Liver (tissue), 8 donors: ENCODE measurements at regions not wholly inside any gene's neighbourhood (a gene's known extent, or its start where the extent isn't known, plus 50 kb on each side); places are given as distances from the start of the nearest gene placed in this dataset.

Experiments used
- DNase-seq: peaks from one replicate; pipeline ENCODE4 v3.0.0-alpha.2; 2017; ENCODE audit warnings: low spot score
- H3K27ac ChIP-seq, 2 donors: one replicate each; pipeline ENCODE4 v1.7.0; 2013; ENCODE audit warnings: inconsistent platforms in 2 of 2, low read length in 2 of 2, control low read depth in 1 of 2, low read depth in 1 of 2, mild to moderate bottlenecking in 1 of 2
- H3K27me3 ChIP-seq, 4 donors: one replicate each; pipeline versions ENCODE4 v1.6.1 to v1.7.0; 2013; ENCODE audit warnings: low read length in 3 of 4, inconsistent platforms in 1 of 4, mild to moderate bottlenecking in 1 of 4, moderate library complexity in 1 of 4; ENCODE audit not compliant: control insufficient read depth in 4 of 4, insufficient read depth in 4 of 4
- H3K36me3 ChIP-seq, 4 donors: one replicate each; pipeline versions ENCODE4 v1.6.1 to v1.7.0; 2013; ENCODE audit warnings: low read length in 3 of 4, mild to moderate bottlenecking in 3 of 4, low read depth in 1 of 4, moderate library complexity in 1 of 4; ENCODE audit not compliant: control insufficient read depth in 4 of 4, insufficient read depth in 3 of 4
- H3K4me1 ChIP-seq, 4 donors: one replicate each; pipeline versions ENCODE4 v1.6.1 to v1.7.0; 2013; ENCODE audit warnings: low read length in 3 of 4, mild to moderate bottlenecking in 3 of 4, moderate library complexity in 1 of 4; ENCODE audit not compliant: control insufficient read depth in 4 of 4, insufficient read depth in 4 of 4
- H3K4me3 ChIP-seq, 3 donors: one replicate each; pipeline versions ENCODE4 v1.6.1 to v1.7.0; 2013; ENCODE audit warnings: low read length in 3 of 3, control low read depth in 1 of 3, low read depth in 1 of 3, mild to moderate bottlenecking in 1 of 3
- H3K9ac ChIP-seq, 2 donors: one replicate each; pipeline ENCODE4 v1.7.0; 2013; ENCODE audit warnings: low read length in 2 of 2, mild to moderate bottlenecking in 2 of 2, moderate library complexity in 2 of 2, control low read depth in 1 of 2, low read depth in 1 of 2
- H3K9me3 ChIP-seq, 4 donors: one replicate each; pipeline versions ENCODE4 v1.6.1 to v1.7.0; 2013; ENCODE audit warnings: low read length in 3 of 4; ENCODE audit not compliant: control insufficient read depth in 4 of 4
- EGR1 ChIP-seq, 2 donors: IDR thresholded peaks; 2 replicates each; pipeline ENCODE4 v1.6.1; 2016 to 2018; ENCODE audit warnings: antibody characterized with exemption in 2 of 2, low read depth in 2 of 2
- FOXA1 ChIP-seq: IDR thresholded peaks from 2 replicates; pipeline ENCODE4 v1.6.1; 2016; ENCODE audit warnings: antibody characterized with exemption
- FOXA2 ChIP-seq: IDR thresholded peaks from 2 replicates; pipeline ENCODE4 v1.6.1; 2016; ENCODE audit warnings: antibody characterized with exemption
- GABPA ChIP-seq, 2 donors: IDR thresholded peaks in 1 of 2; conservative IDR thresholded peaks in 1 of 2; 2 replicates each; pipeline ENCODE4 v1.6.1; 2016; ENCODE audit warnings: antibody characterized with exemption in 2 of 2, mild to moderate bottlenecking in 1 of 2, moderate library complexity in 1 of 2
- HNF4A ChIP-seq, 2 donors: conservative IDR thresholded peaks; 2 replicates each; pipeline ENCODE4 v1.6.1; 2016; ENCODE audit warnings: antibody characterized with exemption in 2 of 2, mild to moderate bottlenecking in 2 of 2
- HNF4G ChIP-seq: IDR thresholded peaks from 2 replicates; pipeline ENCODE4 v1.6.1; 2016; ENCODE audit warnings: antibody characterized with exemption
- JUND ChIP-seq, 2 donors: IDR thresholded peaks; 2 replicates each; pipeline ENCODE4 v1.6.1; 2016; ENCODE audit warnings: antibody characterized with exemption in 2 of 2
- NR2F2 ChIP-seq: IDR thresholded peaks from 2 replicates; pipeline ENCODE4 v1.6.1; 2016; ENCODE audit warnings: antibody characterized with exemption
- RAD21 ChIP-seq, 2 donors: IDR thresholded peaks; 2 replicates each; pipeline ENCODE4 v1.6.1; 2016; ENCODE audit warnings: antibody characterized with exemption in 2 of 2, mild to moderate bottlenecking in 2 of 2
- RXRA ChIP-seq, 2 donors: IDR thresholded peaks; 2 replicates each; pipeline ENCODE4 v1.6.1; 2017 to 2018; ENCODE audit warnings: antibody characterized with exemption in 2 of 2, mild to moderate bottlenecking in 1 of 2
- SP1 ChIP-seq: IDR thresholded peaks from 2 replicates; pipeline ENCODE4 v1.6.1; 2018; ENCODE audit warnings: antibody characterized with exemption, mild to moderate bottlenecking
- TAF1 ChIP-seq: conservative IDR thresholded peaks from 2 replicates; pipeline ENCODE4 v1.6.1; 2016; ENCODE audit warnings: antibody characterized with exemption, mild to moderate bottlenecking
- YY1 ChIP-seq: IDR thresholded peaks from 2 replicates; pipeline ENCODE4 v1.6.1; 2016; ENCODE audit warnings: antibody characterized with exemption, mild to moderate bottlenecking
- WGBS: extraction: QIAGEN DNeasy Blood & Tissue Kit; methylation state at CpG from one replicate; pipeline ENCODE4 v1.1.7; 2013; 5-methylcytosine and 5-hydroxymethylcytosine counted together
- TF ChIP-seq, protein P1 (sequence below): fragments of 150-350 bp; IDR thresholded peaks from 2 replicates; pipeline ENCODE4 v1.5.1; 2017; ENCODE audit warnings: improper control_type of control experiment, low read depth, low read length; ENCODE audit not compliant: missing input control
- TF ChIP-seq, protein P2 (sequence below): IDR thresholded peaks from 2 replicates; pipeline ENCODE4 v1.6.1; 2016; ENCODE audit warnings: antibody characterized with exemption
- TF ChIP-seq, protein P3 (sequence below): IDR thresholded peaks from 2 replicates; pipeline ENCODE4 v1.6.1; 2016; ENCODE audit warnings: antibody characterized with exemption
- TF ChIP-seq, protein P4 (sequence below): IDR thresholded peaks from 2 replicates; pipeline ENCODE4 v1.6.1; 2016; ENCODE audit warnings: antibody characterized with exemption, mild to moderate bottlenecking
- TF ChIP-seq, protein P5 (sequence below): IDR thresholded peaks from 2 replicates; pipeline ENCODE4 v1.6.1; 2016; ENCODE audit warnings: antibody characterized with exemption
- donor health status: healthy.
- donor health status: healthy.
- donor health status: healthy.
- donor health status: healthy.
- donor health status: healthy.

DNA sequence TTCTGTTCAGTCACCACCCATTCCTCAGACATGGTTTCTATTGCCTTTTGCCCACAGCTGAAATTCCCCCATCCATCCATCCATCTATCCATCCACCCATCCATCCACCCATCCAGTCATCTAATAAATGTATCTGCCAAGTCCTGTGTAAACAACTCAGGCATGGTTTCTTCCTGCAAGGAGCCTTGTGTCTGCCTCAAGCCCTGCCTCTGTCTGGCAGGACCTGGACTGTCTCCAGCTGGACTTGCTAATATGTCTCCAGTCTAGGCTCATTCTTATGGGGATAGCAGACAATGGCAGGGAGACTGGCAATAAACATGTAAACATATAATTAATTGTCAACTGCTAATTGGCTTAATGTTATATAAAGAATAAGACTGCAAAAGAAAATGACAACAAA lies 64.7 kb upstream of the AMPD3 start (continued):
- TF ChIP-seq GABPA (IDR thresholded peaks at IDR 0.05 in 1 of 2, conservative IDR thresholded peaks at IDR 0.05 in 1 of 2), result no peak
- no peak for TF ChIP-seq RXRA (IDR thresholded peaks at IDR 0.05)
- TF ChIP-seq JUND (IDR thresholded peaks at IDR 0.05), result no peak
- no peak for TF ChIP-seq EGR1 (IDR thresholded peaks at IDR 0.05; ENCODE audit: low read depth in 2 of 2)
- no peak for TF ChIP-seq FOXA2

DNA sequence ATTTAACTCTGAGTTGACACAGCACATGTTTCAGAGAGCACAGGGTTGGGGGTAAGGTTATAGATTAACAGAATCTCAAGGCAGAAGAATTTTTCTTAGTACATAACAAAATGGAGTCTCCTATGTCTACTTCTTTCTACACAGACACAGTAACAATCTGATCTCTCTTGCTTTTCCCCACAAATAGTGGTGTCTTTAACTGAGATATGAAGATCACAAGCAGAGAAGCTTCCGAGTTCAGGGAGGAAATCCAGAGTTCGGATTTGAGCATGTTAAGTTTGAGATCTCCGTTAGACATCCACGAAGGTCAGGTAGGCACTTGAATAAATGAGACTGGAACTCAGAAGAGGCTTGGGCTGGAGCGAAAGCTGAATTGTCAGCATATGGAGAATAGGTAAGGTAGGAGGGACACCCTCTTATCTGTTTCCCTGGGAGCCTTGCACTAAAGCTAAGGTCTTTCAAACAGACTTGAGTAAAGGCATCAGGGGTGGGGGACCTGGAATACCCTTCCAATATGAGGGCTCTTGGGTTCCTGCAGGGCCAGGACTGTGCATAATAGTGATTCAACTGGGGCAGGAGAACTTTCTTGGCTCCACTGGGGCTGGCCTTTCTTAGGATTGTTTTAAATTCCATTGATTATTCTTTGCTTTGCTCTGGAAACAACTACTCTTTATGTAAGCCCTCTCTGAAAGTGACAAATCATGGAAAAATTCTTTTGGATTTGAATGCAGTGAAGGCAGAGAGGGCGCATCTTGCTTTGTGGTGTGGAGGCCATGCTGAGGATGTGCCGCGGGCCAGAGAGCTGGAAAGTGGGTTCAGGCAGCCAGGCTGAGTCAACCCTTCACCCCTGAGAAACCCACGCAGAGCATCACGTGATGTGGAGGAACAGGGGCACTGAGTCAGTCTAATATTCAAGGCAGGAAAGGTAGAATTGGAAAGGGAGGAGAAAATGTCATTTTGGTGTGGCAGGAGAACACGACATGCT lies 62.7 kb upstream of the AMPD3 start:
- Histone ChIP-seq H3K9ac (no peak overlapping the region), H3K4me3 (no peak overlapping the region), H3K27ac (no peak overlapping the region), H3K27me3 (no peaks in the 10 kb centered on the region), H3K36me3 (no peaks in the 10 kb centered on the region), H3K4me1 (peaks cover 0 to 11% (median 3%) of the 10 kb centered on the region in 4 donors), H3K9me3 (no peaks in the 10 kb centered on the region)
- no peak for TF ChIP-seq SP1
- TF ChIP-seq, protein P1, sequence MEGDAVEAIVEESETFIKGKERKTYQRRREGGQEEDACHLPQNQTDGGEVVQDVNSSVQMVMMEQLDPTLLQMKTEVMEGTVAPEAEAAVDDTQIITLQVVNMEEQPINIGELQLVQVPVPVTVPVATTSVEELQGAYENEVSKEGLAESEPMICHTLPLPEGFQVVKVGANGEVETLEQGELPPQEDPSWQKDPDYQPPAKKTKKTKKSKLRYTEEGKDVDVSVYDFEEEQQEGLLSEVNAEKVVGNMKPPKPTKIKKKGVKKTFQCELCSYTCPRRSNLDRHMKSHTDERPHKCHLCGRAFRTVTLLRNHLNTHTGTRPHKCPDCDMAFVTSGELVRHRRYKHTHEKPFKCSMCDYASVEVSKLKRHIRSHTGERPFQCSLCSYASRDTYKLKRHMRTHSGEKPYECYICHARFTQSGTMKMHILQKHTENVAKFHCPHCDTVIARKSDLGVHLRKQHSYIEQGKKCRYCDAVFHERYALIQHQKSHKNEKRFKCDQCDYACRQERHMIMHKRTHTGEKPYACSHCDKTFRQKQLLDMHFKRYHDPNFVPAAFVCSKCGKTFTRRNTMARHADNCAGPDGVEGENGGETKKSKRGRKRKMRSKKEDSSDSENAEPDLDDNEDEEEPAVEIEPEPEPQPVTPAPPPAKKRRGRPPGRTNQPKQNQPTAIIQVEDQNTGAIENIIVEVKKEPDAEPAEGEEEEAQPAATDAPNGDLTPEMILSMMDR, result no peak
- no peak for TF ChIP-seq EGR1 (IDR thresholded peaks at IDR 0.05; ENCODE audit: low read depth in 2 of 2)
- no peak for TF ChIP-seq TAF1
- TF ChIP-seq, protein P2, sequence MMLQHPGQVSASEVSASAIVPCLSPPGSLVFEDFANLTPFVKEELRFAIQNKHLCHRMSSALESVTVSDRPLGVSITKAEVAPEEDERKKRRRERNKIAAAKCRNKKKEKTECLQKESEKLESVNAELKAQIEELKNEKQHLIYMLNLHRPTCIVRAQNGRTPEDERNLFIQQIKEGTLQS, result no peak
- TF ChIP-seq, protein P3, sequence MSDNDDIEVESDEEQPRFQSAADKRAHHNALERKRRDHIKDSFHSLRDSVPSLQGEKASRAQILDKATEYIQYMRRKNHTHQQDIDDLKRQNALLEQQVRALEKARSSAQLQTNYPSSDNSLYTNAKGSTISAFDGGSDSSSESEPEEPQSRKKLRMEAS, result no peak
- TF ChIP-seq FOXA2, result no peak
- no peak for TF ChIP-seq HNF4G
- no peak for TF ChIP-seq RXRA (IDR thresholded peaks at IDR 0.05)
- TF ChIP-seq RAD21 (IDR thresholded peaks at IDR 0.05), result no peak
- no peak for TF ChIP-seq HNF4A (conservative IDR thresholded peaks at IDR 0.05)
- TF ChIP-seq GABPA (IDR thresholded peaks at IDR 0.05 in 1 of 2, conservative IDR thresholded peaks at IDR 0.05 in 1 of 2), result no peak
- no peak for TF ChIP-seq JUND (IDR thresholded peaks at IDR 0.05)
- TF ChIP-seq, protein P4, sequence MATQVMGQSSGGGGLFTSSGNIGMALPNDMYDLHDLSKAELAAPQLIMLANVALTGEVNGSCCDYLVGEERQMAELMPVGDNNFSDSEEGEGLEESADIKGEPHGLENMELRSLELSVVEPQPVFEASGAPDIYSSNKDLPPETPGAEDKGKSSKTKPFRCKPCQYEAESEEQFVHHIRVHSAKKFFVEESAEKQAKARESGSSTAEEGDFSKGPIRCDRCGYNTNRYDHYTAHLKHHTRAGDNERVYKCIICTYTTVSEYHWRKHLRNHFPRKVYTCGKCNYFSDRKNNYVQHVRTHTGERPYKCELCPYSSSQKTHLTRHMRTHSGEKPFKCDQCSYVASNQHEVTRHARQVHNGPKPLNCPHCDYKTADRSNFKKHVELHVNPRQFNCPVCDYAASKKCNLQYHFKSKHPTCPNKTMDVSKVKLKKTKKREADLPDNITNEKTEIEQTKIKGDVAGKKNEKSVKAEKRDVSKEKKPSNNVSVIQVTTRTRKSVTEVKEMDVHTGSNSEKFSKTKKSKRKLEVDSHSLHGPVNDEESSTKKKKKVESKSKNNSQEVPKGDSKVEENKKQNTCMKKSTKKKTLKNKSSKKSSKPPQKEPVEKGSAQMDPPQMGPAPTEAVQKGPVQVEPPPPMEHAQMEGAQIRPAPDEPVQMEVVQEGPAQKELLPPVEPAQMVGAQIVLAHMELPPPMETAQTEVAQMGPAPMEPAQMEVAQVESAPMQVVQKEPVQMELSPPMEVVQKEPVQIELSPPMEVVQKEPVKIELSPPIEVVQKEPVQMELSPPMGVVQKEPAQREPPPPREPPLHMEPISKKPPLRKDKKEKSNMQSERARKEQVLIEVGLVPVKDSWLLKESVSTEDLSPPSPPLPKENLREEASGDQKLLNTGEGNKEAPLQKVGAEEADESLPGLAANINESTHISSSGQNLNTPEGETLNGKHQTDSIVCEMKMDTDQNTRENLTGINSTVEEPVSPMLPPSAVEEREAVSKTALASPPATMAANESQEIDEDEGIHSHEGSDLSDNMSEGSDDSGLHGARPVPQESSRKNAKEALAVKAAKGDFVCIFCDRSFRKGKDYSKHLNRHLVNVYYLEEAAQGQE, result no peak
- TF ChIP-seq FOXA1, result no peak
- TF ChIP-seq, protein P5, sequence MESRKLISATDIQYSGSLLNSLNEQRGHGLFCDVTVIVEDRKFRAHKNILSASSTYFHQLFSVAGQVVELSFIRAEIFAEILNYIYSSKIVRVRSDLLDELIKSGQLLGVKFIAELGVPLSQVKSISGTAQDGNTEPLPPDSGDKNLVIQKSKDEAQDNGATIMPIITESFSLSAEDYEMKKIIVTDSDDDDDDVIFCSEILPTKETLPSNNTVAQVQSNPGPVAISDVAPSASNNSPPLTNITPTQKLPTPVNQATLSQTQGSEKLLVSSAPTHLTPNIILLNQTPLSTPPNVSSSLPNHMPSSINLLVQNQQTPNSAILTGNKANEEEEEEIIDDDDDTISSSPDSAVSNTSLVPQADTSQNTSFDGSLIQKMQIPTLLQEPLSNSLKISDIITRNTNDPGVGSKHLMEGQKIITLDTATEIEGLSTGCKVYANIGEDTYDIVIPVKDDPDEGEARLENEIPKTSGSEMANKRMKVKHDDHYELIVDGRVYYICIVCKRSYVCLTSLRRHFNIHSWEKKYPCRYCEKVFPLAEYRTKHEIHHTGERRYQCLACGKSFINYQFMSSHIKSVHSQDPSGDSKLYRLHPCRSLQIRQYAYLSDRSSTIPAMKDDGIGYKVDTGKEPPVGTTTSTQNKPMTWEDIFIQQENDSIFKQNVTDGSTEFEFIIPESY, result no peak
- TF ChIP-seq YY1, result no peak
- TF ChIP-seq NR2F2, result no peak
- 92% methylated on average over 11 of the region's 11 CpGs for WGBS
- DNase-seq, result no peak
